Hematopoietic multipotent progenitor cell treated with erythropoietin and hydrocortisone succinate and interleukin-3 and kit ligand, for 4 days (in vitro differentiated cells): ENCODE measurements at regions not wholly inside any gene's neighbourhood (a gene's known extent, or its start where the extent isn't known, plus 50 kb on each side); places are given as distances from the start of the nearest gene placed in this dataset.

Experiments
- DNase-seq: peaks from one replicate; pipeline ENCODE4 v3.0.0-alpha.2; 2015

GRCh38 chr12:60391051-60391450, 795.2 kb downstream of the SLC16A7 start:
- peak; percentile 4 for DNase-seq

- no peak for DNase-seq
Observed at GRCh38 chr12:60391791-60392190, 796.0 kb downstream of the SLC16A7 start.

GRCh38 chr12:60393093-60393492, 797.3 kb downstream of the SLC16A7 start:
- no peak for DNase-seq

- peak; percentile 27 for DNase-seq
Observed at GRCh38 chr12:60394665-60395064, 798.8 kb downstream of the SLC16A7 start.

GRCh38 chr12:60398547-60398946, 802.7 kb downstream of the SLC16A7 start:
- DNase-seq = no peak

- no peak for DNase-seq
Observed at GRCh38 chr12:60399064-60399463, 803.2 kb downstream of the SLC16A7 start.

GRCh38 chr12:60402996-60403395, 807.2 kb downstream of the SLC16A7 start:
- DNase-seq = no peak

- peak; percentile 2 for DNase-seq
Observed at GRCh38 chr12:60415351-60415750, 819.5 kb downstream of the SLC16A7 start.

GRCh38 chr12:60419986-60420385, 824.2 kb downstream of the SLC16A7 start:
- no peak for DNase-seq

- DNase-seq = no peak
Observed at GRCh38 chr12:60421741-60422140, 825.9 kb downstream of the SLC16A7 start.

- no peak for DNase-seq
Observed at GRCh38 chr12:60437297-60437696, 841.5 kb downstream of the SLC16A7 start.

GRCh38 chr12:60441577-60441976, 845.7 kb downstream of the SLC16A7 start:
- no peak for DNase-seq

- no peak for DNase-seq
Observed at GRCh38 chr12:60451457-60451856, 855.6 kb downstream of the SLC16A7 start.

GRCh38 chr12:60465060-60465459, 869.2 kb downstream of the SLC16A7 start:
- no peak for DNase-seq

- DNase-seq = no peak
Observed at GRCh38 chr12:60468546-60468945, 872.7 kb downstream of the SLC16A7 start.

GRCh38 chr12:60475825-60476224, 880.0 kb downstream of the SLC16A7 start:
- no peak for DNase-seq

- DNase-seq = no peak
Observed at GRCh38 chr12:60487284-60487683, 891.5 kb downstream of the SLC16A7 start.

- no peak for DNase-seq
Observed at GRCh38 chr12:60489071-60489470, 893.2 kb downstream of the SLC16A7 start.

- peak; percentile 59 for DNase-seq
Observed at GRCh38 chr12:60494244-60494643, 898.4 kb downstream of the SLC16A7 start.

- DNase-seq = no peak
Observed at GRCh38 chr12:60498656-60499055, 902.8 kb downstream of the SLC16A7 start.

- peak; percentile 38 for DNase-seq
Observed at GRCh38 chr12:60501124-60501729, 905.4 kb downstream of the SLC16A7 start.

GRCh38 chr12:60522684-60523400, 927.0 kb downstream of the SLC16A7 start:
- no peak for DNase-seq

GRCh38 chr12:60529261-60529660, 933.4 kb downstream of the SLC16A7 start:
- no peak for DNase-seq

GRCh38 chr12:60529723-60530122, 933.9 kb downstream of the SLC16A7 start:
- DNase-seq = no peak

- DNase-seq = no peak
Observed at GRCh38 chr12:60535363-60535762, 939.5 kb downstream of the SLC16A7 start.
